MM.1S (cell line): ENCODE measurements at regions not wholly inside any gene's neighbourhood (a gene's known extent, or its start where the extent isn't known, plus 50 kb on each side); places are given as distances from the start of the nearest gene placed in this dataset.

ENCODE experiments used
- DNase-seq: peaks from one replicate; pipeline ENCODE4 v3.0.0-alpha.2; 2015
- H2AFZ ChIP-seq: fragments of 300-600 bp; sonication (generic); 2 replicates; pipeline ENCODE4 v1.6.0; 2016; ENCODE audit warnings: antibody characterized with exemption, low read length
- H3F3A ChIP-seq: fragments of 300-600 bp; sonication (generic); 2 replicates; pipeline ENCODE4 v1.6.1; 2016; ENCODE audit warnings: mild to moderate bottlenecking, antibody characterized with exemption, low read length, moderate library complexity, mixed read lengths; ENCODE audit not compliant: insufficient read depth
- H3K27ac ChIP-seq: fragments of 300-600 bp; sonication (generic); 2 replicates; pipeline ENCODE4 v1.5.1; 2016; ENCODE audit warnings: mild to moderate bottlenecking, low read length
- H3K27me3 ChIP-seq: fragments of 300-600 bp; sonication (generic); replicated peaks from 2 replicates; pipeline ENCODE4 v1.6.0; 2016; ENCODE audit warnings: low read length; ENCODE audit not compliant: insufficient read depth
- H3K36me3 ChIP-seq: fragments of 300-600 bp; sonication (generic); replicated peaks from 2 replicates; pipeline ENCODE4 v1.6.1; 2016; ENCODE audit warnings: mild to moderate bottlenecking, low read length, mixed read lengths; ENCODE audit not compliant: insufficient read depth
- H3K4me1 ChIP-seq: fragments of 300-600 bp; sonication (generic); 2 replicates; pipeline ENCODE4 v1.6.1; 2016; ENCODE audit warnings: low read length, mixed read lengths
- H3K4me2 ChIP-seq: fragments of 300-600 bp; sonication (generic); 2 replicates; pipeline ENCODE4 v1.6.0; 2016; ENCODE audit warnings: low read depth, low read length
- H3K4me3 ChIP-seq: fragments of 300-600 bp; sonication (generic); 2 replicates; pipeline ENCODE4 v1.5.1; 2016; ENCODE audit warnings: low read length, mixed read lengths
- H3K79me2 ChIP-seq: fragments of 300-600 bp; sonication (generic); 2 replicates; pipeline ENCODE4 v1.6.1; 2016; ENCODE audit warnings: mixed run types, low read length, mixed read lengths
- H3K9ac ChIP-seq: fragments of 300-600 bp; sonication (generic); 2 replicates; pipeline ENCODE4 v1.6.1; 2016; ENCODE audit warnings: low read length, mixed read lengths
- H3K9me2 ChIP-seq: fragments of 300-600 bp; sonication (generic); replicated peaks from 2 replicates; pipeline ENCODE4 v1.6.1; 2016; ENCODE audit warnings: mild to moderate bottlenecking, low read length, mixed read lengths; ENCODE audit not compliant: insufficient read depth
- H3K9me3 ChIP-seq: fragments of 300-600 bp; sonication (generic); replicated peaks from 2 replicates; pipeline ENCODE4 v1.6.1; 2016; ENCODE audit warnings: mild to moderate bottlenecking, low read length, mixed read lengths; ENCODE audit not compliant: insufficient read depth
- H4K20me1 ChIP-seq: fragments of 300-600 bp; sonication (generic); 2 replicates; pipeline ENCODE4 v1.6.1; 2016; ENCODE audit warnings: mild to moderate bottlenecking, low read length, moderate library complexity, mixed read lengths; ENCODE audit not compliant: insufficient read depth
- CTCF ChIP-seq: fragments of 300-600 bp; sonication (generic); IDR thresholded peaks from 2 replicates; pipeline ENCODE4 v1.5.1; 2016; ENCODE audit warnings: antibody characterized with exemption, low read length, mixed read lengths
- EZH2 ChIP-seq: fragments of 300-600 bp; sonication (generic); optimal IDR thresholded peaks from 2 replicates; pipeline ENCODE3; 2017; ENCODE audit warnings: low read depth, mild to moderate bottlenecking, antibody characterized with exemption, low read length, mixed read lengths
- EZH2phosphoT487 ChIP-seq: fragments of 300-600 bp; sonication (generic); IDR thresholded peaks from 2 replicates; pipeline ENCODE4 v1.6.1; 2018; ENCODE audit warnings: antibody characterized with exemption, low read length

GRCh38 chr18:30465096-30465495 is 577.4 kb downstream of the DSC3 start:
- Histone ChIP-seq H3K4me2 (no peak overlapping the region), H4K20me1 (no peaks in the 10 kb centered on the region), H3K4me1 (no peaks in the 10 kb centered on the region), H2AFZ (no peak overlapping the region), H3F3A (no peaks in the 10 kb centered on the region), H3K4me3 (no peak overlapping the region), H3K9me3 (no peaks in the 10 kb centered on the region), H3K27me3 (no peaks in the 10 kb centered on the region), H3K9me2 (no peaks in the 10 kb centered on the region), H3K27ac (no peak overlapping the region), H3K36me3 (no peaks in the 10 kb centered on the region), H3K79me2 (no peaks in the 10 kb centered on the region), H3K9ac (no peak overlapping the region)
- no peak for TF ChIP-seq EZH2phosphoT487
- no peak for TF ChIP-seq EZH2
- no peak for TF ChIP-seq CTCF
- no peak for DNase-seq

DNA sequence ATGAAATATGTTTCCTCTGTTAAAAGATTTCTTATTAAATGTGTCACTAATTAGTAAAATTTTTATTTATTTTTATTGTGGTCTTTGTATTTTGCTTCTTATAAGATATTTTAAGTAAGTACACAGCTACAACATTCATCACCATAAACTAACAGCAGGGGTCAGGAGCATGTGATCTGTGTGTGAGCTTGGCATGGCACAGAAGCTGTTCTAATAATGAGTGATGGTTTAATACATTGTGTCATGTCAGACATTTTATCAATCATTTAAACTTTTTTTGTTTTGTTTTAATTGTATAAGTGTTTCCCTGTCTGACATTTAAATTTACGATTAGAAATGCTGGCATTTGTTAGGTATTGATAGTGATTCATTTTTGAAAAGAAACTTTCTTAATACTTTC is 585.4 kb downstream of the DSC3 start:
- Histone ChIP-seq H2AFZ (no peak overlapping the region), H3K79me2 (no peaks in the 10 kb centered on the region), H3K4me2 (no peak overlapping the region), H3K9me3 (no peaks in the 10 kb centered on the region), H3K9ac (no peak overlapping the region), H4K20me1 (no peaks in the 10 kb centered on the region), H3K9me2 (no peaks in the 10 kb centered on the region), H3K36me3 (no peaks in the 10 kb centered on the region), H3K4me3 (no peak overlapping the region), H3K27ac (no peak overlapping the region), H3K4me1 (no peaks in the 10 kb centered on the region), H3F3A (no peaks in the 10 kb centered on the region), H3K27me3 (no peaks in the 10 kb centered on the region)
- DNase-seq, result no peak
- TF ChIP-seq CTCF (no peak), EZH2 (no peak), EZH2phosphoT487 (no peak)

DNA sequence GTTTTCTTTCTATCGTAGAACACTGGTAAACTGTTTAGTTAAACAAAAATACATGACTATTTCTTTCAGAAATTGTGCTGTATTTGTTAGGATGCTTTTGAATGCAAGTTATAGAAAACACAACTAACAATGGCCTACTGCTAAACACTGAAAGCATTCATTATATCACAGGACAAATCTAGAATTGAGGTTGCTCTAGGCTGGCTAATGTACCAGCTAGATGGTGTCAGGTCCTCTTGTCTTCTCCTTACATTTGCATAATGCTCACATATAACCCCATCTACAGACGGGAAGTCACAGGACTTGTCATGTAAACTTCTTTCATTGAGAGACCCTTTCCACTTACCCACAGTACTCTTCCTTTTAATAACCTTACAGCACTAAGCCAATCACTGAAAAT is 586.8 kb downstream of the DSC3 start:
- Histone ChIP-seq H3K9me2 (no peaks in the 10 kb centered on the region), H3K79me2 (no peaks in the 10 kb centered on the region), H3K4me3 (no peak overlapping the region), H3K27ac (no peak overlapping the region), H3K9ac (no peak overlapping the region), H4K20me1 (no peaks in the 10 kb centered on the region), H2AFZ (no peak overlapping the region), H3K9me3 (no peaks in the 10 kb centered on the region), H3K4me2 (no peak overlapping the region), H3F3A (no peaks in the 10 kb centered on the region), H3K27me3 (no peaks in the 10 kb centered on the region), H3K4me1 (no peaks in the 10 kb centered on the region), H3K36me3 (no peaks in the 10 kb centered on the region)
- no peak for DNase-seq
- no peak for TF ChIP-seq EZH2
- no peak for TF ChIP-seq EZH2phosphoT487
- no peak for TF ChIP-seq CTCF

GRCh38 chr18:30454920-30455319 is 587.6 kb downstream of the DSC3 start:
- H3F3A ChIP-seq, result no peaks in the 10 kb centered on the region
- no peak overlapping the region for H2AFZ ChIP-seq
- H3K79me2 ChIP-seq, result no peaks in the 10 kb centered on the region
- no peak for DNase-seq
- no peak overlapping the region for H3K4me3 ChIP-seq
- no peaks in the 10 kb centered on the region for H3K27me3 ChIP-seq
- no peak overlapping the region for H3K27ac ChIP-seq
- H3K36me3 ChIP-seq, result no peaks in the 10 kb centered on the region
- TF ChIP-seq EZH2 (no peak), EZH2phosphoT487 (no peak), CTCF (no peak)
- no peak overlapping the region for H3K9ac ChIP-seq
- H3K9me3 ChIP-seq, result no peaks in the 10 kb centered on the region
- H3K4me1 ChIP-seq, result no peaks in the 10 kb centered on the region
- no peaks in the 10 kb centered on the region for H4K20me1 ChIP-seq
- H3K4me2 ChIP-seq, result no peak overlapping the region
- H3K9me2 ChIP-seq, result no peaks in the 10 kb centered on the region
